ENCODE measurements at regions not wholly inside any gene's neighbourhood (a gene's known extent, or its start where the extent isn't known, plus 50 kb on each side); places are given as distances from the start of the nearest gene placed in this dataset.

DNA sequence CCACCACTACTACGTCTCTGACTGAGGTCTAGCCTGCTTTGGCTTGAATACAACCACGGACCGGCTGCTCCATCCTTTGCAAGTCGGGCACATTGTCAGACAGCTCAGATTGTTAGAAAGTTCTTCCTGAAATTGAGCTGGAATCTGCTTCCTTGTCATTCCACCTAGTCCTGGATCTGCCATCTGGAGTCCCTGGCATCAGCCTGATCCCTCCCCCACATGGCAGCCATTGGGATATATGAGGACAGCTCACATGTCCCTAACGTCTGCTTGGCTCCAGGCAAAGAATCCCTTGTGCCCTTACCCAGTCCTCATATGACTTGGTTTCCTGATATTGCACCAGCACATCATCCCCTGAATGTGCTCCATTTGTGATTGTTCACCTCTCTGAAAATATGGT is 56.3 kb upstream of the SYT6 start:
- Mint-ChIP-seq H3K27ac (no peak overlapping the region), H3K9me3 (no peaks in the 10 kb centered on the region), H3K27me3 (ENCODE audit: low read depth) (peaks cover 56% of the 10 kb centered on the region), H3K4me1 (peaks cover 9 to 17% of the 10 kb centered on the region in 2 experiments), H3K36me3 (ENCODE audit: insufficient read depth in 1 of 3, low read depth in 3 of 3) (no peaks in the 10 kb centered on the region), H3K4me3 (no peak overlapping the region)
- no peaks in the 10 kb centered on the region for H3K79me2 ChIP-seq (ENCODE audit: insufficient read depth, low read length)
- H3K4ac ChIP-seq (ENCODE audit: low read depth, low read length) = no peak overlapping the region
- H4K5ac ChIP-seq (ENCODE audit: insufficient read length, low read depth, low read length) = no peak overlapping the region
- no peaks in the 10 kb centered on the region for H4K20me1 ChIP-seq (ENCODE audit: control insufficient read depth, insufficient read depth, insufficient read length)
- H2BK12ac ChIP-seq (ENCODE audit: insufficient read length, low read depth, low read length) = no peak overlapping the region
- H3K56ac ChIP-seq (ENCODE audit: insufficient read length, low read depth, low read length) = no peak overlapping the region
- no peak overlapping the region for H2AFZ ChIP-seq (ENCODE audit: low read length)
- H3K27ac ChIP-seq (ENCODE audit: insufficient read length, low read depth, low read length) = no peak overlapping the region
- H4K91ac ChIP-seq (ENCODE audit: insufficient read length, low read depth, low read length) = no peak overlapping the region
- H3K23ac ChIP-seq (ENCODE audit: insufficient read length, low read depth, low read length) = no peak overlapping the region
- H3K4me2 ChIP-seq (ENCODE audit: insufficient read depth, insufficient read length, low read length) = no peak overlapping the region
- H3K4me1 ChIP-seq (ENCODE audit: insufficient read depth, low read length) = no peaks in the 10 kb centered on the region
- no peak overlapping the region for H2BK20ac ChIP-seq (ENCODE audit: low read depth, low read length, poor library complexity, severe bottlenecking)
- H2BK15ac ChIP-seq (ENCODE audit: low read depth, low read length) = no peak overlapping the region
- H3K9ac ChIP-seq (ENCODE audit: extremely low read depth, insufficient read length, low read length) = no peak overlapping the region
- no peak overlapping the region for H3K18ac ChIP-seq (ENCODE audit: insufficient read length, low read depth, low read length)
- no CpG with 5 or more reads among the region's 5 CpGs for WGBS (ENCODE audit: extremely low coverage, insufficient read length, low lambda C conversion rate)
- H4K8ac ChIP-seq (replicated peaks; ENCODE audit: insufficient read length, low read depth, low read length) = no peak overlapping the region
- DNase-seq = peak; percentile 20
- TF ChIP-seq, protein P1, sequence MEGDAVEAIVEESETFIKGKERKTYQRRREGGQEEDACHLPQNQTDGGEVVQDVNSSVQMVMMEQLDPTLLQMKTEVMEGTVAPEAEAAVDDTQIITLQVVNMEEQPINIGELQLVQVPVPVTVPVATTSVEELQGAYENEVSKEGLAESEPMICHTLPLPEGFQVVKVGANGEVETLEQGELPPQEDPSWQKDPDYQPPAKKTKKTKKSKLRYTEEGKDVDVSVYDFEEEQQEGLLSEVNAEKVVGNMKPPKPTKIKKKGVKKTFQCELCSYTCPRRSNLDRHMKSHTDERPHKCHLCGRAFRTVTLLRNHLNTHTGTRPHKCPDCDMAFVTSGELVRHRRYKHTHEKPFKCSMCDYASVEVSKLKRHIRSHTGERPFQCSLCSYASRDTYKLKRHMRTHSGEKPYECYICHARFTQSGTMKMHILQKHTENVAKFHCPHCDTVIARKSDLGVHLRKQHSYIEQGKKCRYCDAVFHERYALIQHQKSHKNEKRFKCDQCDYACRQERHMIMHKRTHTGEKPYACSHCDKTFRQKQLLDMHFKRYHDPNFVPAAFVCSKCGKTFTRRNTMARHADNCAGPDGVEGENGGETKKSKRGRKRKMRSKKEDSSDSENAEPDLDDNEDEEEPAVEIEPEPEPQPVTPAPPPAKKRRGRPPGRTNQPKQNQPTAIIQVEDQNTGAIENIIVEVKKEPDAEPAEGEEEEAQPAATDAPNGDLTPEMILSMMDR (conservative IDR thresholded peaks at IDR 0.05) = no peak
- H3K23me2 ChIP-seq (ENCODE audit: insufficient read length, low read depth, low read length, poor library complexity, severe bottlenecking) = no peaks in the 10 kb centered on the region
- no peak overlapping the region for H2BK5ac ChIP-seq (ENCODE audit: insufficient read length, low read length)
- no peak overlapping the region for H3K14ac ChIP-seq (ENCODE audit: insufficient read depth, low read length)
- H3K79me1 ChIP-seq (ENCODE audit: insufficient read depth, low read depth, low read length, poor library complexity, severe bottlenecking) = no peaks in the 10 kb centered on the region
- H3K9me3 ChIP-seq (ENCODE audit: control insufficient read depth, low read depth, low read length) = no peaks in the 10 kb centered on the region
- no peak overlapping the region for H3T11ph ChIP-seq (ENCODE audit: low read length)
- H2AK5ac ChIP-seq (ENCODE audit: insufficient read length, low read length) = no peak overlapping the region
- no peaks in the 10 kb centered on the region; the same call in 1 of the 2 replicates for H3K27me3 ChIP-seq (ENCODE audit: insufficient read depth, low read length)
- no peak overlapping the region for H2BK120ac ChIP-seq (ENCODE audit: low read depth, low read length, poor library complexity, severe bottlenecking)
